ENCODE measurements at regions not wholly inside any gene's neighbourhood (a gene's known extent, or its start where the extent isn't known, plus 50 kb on each side); places are given as distances from the start of the nearest gene placed in this dataset.

DNA sequence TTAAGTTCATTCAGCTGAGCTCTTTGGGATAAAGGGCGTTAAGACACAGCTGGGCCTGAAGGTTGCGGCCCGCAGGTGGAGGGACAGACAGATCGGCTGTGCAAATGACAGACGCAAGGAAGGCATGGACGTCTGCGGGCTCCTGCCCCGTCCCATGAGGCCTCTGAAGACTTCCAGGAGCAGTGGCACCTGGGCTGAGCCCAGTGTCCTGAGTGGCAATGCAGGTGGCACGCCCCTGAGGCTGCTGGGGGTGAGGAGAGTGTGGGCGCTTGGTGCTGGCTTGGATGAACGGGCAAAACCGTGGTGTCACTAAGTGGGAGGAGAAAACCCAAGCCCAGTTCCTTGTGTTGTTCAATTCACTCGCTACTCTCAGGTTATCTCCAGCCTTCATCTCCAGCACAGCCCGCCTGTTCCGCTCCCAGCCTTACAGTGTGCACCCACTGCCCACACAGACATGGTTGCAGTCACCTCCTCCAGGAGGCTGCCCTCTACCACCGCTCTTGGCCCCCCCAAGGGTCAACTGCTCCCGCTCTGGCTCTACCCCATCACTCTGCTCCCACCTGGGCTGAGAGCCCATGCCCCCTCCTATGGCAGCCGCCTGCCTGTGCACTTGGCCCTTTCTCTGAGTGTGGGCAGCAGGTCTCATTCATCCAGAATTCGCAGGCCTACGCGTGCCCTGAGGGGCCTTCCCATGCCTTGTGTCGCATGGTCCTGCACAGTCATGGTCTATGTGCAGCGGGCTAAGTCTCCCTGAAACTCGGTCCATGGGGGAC lies 50.3 kb downstream of the PTGR3 start:
- no peak overlapping the region for H3K4me3 ChIP-seq (ENCODE audit: low read depth, low read length)
- TF ChIP-seq, protein P1, sequence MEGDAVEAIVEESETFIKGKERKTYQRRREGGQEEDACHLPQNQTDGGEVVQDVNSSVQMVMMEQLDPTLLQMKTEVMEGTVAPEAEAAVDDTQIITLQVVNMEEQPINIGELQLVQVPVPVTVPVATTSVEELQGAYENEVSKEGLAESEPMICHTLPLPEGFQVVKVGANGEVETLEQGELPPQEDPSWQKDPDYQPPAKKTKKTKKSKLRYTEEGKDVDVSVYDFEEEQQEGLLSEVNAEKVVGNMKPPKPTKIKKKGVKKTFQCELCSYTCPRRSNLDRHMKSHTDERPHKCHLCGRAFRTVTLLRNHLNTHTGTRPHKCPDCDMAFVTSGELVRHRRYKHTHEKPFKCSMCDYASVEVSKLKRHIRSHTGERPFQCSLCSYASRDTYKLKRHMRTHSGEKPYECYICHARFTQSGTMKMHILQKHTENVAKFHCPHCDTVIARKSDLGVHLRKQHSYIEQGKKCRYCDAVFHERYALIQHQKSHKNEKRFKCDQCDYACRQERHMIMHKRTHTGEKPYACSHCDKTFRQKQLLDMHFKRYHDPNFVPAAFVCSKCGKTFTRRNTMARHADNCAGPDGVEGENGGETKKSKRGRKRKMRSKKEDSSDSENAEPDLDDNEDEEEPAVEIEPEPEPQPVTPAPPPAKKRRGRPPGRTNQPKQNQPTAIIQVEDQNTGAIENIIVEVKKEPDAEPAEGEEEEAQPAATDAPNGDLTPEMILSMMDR (IDR thresholded peaks at IDR 0.05; ENCODE audit: low read depth, low read length): no peak

DNA sequence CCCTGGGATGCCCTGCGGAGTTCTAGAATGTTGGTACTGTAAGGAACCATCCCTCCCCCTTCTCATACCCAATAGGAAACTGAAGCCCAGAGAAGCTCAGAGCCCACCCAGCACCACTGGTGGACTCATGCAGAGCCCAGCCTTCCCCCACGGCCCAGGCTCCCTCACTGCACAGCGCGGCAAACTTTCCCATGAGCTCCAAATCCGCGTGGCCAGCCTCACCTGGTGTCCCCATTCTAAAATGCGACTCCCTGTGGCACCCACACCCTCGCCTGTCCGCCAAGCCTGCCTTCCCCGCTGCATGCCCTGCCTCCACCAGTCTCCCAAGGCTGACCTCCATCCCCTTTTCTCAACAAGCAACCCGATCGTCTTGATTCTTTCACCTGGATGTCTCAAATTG lies 51.1 kb downstream of the PTGR3 start:
- TF ChIP-seq, protein P1 (IDR thresholded peaks at IDR 0.05; ENCODE audit: low read depth, low read length): no peak
- no peak overlapping the region for H3K4me3 ChIP-seq (ENCODE audit: low read depth, low read length)

DNA sequence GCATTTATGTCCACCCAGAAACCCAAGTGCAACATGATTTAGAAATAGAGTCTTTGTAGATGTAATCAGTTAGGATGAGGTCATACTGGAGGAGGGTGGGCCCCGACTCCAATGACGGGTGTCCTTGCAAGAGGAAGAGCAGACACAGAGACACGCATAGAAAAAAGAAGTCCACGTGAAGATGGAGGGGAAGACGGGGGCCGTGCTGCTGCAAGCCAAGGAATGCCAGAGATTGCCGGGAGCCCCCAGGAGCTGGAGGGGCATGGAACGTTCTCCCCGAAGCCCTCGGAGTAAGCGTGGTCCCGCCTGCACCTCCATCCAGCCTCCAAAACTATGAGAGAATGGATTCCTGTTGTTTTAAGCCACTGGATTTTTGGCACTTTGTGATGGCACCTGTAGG lies 51.6 kb downstream of the PTGR3 start:
- no peak overlapping the region for H3K4me3 ChIP-seq (ENCODE audit: low read depth, low read length)
- TF ChIP-seq, protein P1 (IDR thresholded peaks at IDR 0.05; ENCODE audit: low read depth, low read length): no peak

DNA sequence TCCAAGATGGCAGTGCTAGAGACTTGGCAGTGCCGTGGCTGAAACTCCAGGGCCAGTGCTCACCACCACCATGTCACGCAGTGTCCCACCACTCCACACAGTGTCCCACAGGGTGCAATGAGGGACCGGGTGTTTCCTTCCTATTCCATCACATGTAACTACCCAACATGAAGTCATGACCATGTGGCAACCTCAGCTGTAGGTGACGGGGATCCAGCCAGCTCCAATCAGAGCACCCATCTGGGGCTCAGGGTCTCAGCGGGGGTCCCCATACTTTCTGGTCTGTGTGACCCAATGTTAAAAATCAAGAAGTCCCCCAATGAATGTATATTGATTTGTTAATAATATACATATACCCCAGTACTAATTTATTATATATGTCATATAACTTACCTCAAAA lies 52.1 kb downstream of the PTGR3 start:
- no peak overlapping the region for H3K4me3 ChIP-seq (ENCODE audit: low read depth, low read length)
- TF ChIP-seq, protein P1 (IDR thresholded peaks at IDR 0.05; ENCODE audit: low read depth, low read length): no peak

DNA sequence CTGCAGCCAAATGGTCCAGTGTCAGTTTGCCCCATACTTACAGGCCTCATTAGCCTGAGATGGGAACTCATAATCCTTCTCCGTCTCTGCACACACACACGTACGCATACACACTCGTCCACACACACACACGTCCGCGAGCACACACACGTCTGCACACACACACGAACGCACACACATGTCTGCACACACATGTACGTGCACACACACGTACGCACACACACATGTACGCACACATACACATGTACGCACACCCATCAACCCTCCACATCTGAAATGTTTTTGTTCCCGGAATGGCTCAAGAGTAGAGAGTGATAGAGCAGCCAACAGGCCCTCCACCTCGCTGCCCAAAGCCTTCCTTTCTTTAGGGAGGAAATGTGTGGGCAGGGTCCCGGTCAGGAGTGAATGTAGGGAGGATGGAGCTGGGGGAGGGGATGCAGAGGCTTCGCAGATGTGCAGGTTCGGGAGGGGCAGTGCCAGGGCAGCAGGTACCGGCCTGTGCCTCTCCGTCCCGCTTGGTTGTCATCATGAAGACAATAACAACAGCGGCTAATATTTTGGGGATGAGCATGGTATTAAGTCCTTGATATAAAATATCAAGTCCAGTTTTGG lies 52.7 kb downstream of the PTGR3 start:
- TF ChIP-seq, protein P1 (IDR thresholded peaks at IDR 0.05; ENCODE audit: low read depth, low read length): no peak
- no peak overlapping the region for H3K4me3 ChIP-seq (ENCODE audit: low read depth, low read length)

DNA sequence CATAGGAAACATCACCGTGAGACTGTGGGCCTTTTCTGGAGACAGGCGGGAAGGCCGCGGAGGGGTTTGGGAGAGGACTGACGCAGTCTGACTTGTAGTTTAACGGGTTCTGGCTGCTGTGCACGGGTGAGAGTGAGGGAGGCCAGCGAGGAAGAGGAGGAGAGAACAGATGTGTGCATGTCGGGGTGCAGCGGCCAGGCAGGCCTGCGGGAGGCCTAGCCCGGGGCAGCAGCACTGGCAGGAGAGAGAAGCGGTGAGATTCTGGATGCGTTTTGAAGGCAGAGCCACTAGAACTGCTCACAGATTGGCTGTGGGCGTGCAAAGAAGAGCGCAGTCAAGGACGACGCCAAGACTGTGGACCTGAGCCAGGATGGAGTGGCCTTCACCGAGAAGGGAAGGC lies 53.9 kb downstream of the PTGR3 start:
- TF ChIP-seq, protein P1 (IDR thresholded peaks at IDR 0.05; ENCODE audit: low read depth, low read length): no peak
- no peak overlapping the region for H3K4me3 ChIP-seq (ENCODE audit: low read depth, low read length)

DNA sequence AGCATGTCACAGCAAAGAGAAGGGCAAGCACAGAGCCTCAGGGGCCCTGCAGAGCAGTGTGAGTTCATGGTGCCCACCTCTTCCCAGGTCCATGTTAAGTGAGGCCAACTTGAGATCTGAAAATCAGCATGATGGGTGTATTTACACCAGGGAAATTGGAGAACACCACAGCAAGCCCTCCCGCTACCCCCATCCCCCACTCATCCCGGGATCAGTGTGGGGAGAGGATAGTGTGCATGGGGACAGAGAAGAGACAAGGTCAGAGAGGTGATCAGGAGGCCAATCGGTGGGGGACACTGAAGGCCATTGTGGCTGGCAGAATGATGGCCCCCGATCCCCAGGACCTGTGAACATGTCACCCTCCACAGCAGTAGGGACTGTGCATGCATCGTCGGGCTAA lies 54.7 kb downstream of the PTGR3 start:
- no peak overlapping the region for H3K4me3 ChIP-seq (ENCODE audit: low read depth, low read length)
- TF ChIP-seq, protein P1 (IDR thresholded peaks at IDR 0.05; ENCODE audit: low read depth, low read length): no peak

All from WI38 (cell line).